Suprapubic skin (tissue), 4 donors: ENCODE measurements at regions not wholly inside any gene's neighbourhood (a gene's known extent, or its start where the extent isn't known, plus 50 kb on each side); places are given as distances from the start of the nearest gene placed in this dataset.

ENCODE experiments used
- DNase-seq, 2 donors: peaks; one replicate each; pipeline ENCODE4 v3.0.0-alpha.2; 2019; ENCODE audit warnings: low spot score in 2 of 2
- H3K27ac ChIP-seq: fragments of 200-600 bp; sonication (generic); one replicate; pipeline ENCODE4 v1.5.1; 2019
- H3K27me3 ChIP-seq: fragments of 200-600 bp; sonication (generic); one replicate; pipeline ENCODE4 v1.5.1; 2019
- H3K36me3 ChIP-seq: fragments of 200-600 bp; sonication (generic); one replicate; pipeline ENCODE4 v1.5.1; 2019
- H3K4me1 ChIP-seq: fragments of 200-600 bp; sonication (generic); one replicate; pipeline ENCODE4 v1.5.1; 2019
- H3K4me3 ChIP-seq: fragments of 200-600 bp; sonication (generic); one replicate; pipeline ENCODE4 v1.5.1; 2019; ENCODE audit warnings: mild to moderate bottlenecking
- H3K9me3 ChIP-seq: fragments of 200-600 bp; sonication (generic); one replicate; pipeline ENCODE4 v1.5.1; 2019
- EP300 ChIP-seq: sonication (generic); formaldehyde crosslinking; IDR thresholded peaks from one replicate; pipeline ENCODE4 v1.6.1; 2017; ENCODE audit warnings: antibody characterized with exemption
- POLR2A ChIP-seq, 2 donors: fragments of 450-650 bp; IDR thresholded peaks; one replicate each; pipeline ENCODE4 v1.6.1; 2017; ENCODE audit warnings: antibody characterized with exemption in 2 of 2, mild to moderate bottlenecking in 2 of 2, moderate library complexity in 2 of 2
- POLR2AphosphoS5 ChIP-seq, 3 donors: sonication (generic); formaldehyde crosslinking; IDR thresholded peaks; one replicate each; pipeline ENCODE4 v1.6.1; 2017; ENCODE audit warnings: antibody characterized with exemption in 3 of 3
- WGBS: methylation state at CpG from one replicate; pipeline ENCODE4 v1.1.5; 2018; 5-methylcytosine and 5-hydroxymethylcytosine counted together
- TF ChIP-seq, protein P1 (sequence below), 2 donors: fragments of 200-600 bp in 1 of 2; fragments of 450-650 bp in 1 of 2; sonication (generic) in 1 of 2; IDR thresholded peaks; one replicate each; pipeline ENCODE4 v1.5.1; 2016 to 2019; ENCODE audit warnings: antibody characterized with exemption in 2 of 2, mild to moderate bottlenecking in 1 of 2, moderate library complexity in 1 of 2

- TF ChIP-seq, protein P1, sequence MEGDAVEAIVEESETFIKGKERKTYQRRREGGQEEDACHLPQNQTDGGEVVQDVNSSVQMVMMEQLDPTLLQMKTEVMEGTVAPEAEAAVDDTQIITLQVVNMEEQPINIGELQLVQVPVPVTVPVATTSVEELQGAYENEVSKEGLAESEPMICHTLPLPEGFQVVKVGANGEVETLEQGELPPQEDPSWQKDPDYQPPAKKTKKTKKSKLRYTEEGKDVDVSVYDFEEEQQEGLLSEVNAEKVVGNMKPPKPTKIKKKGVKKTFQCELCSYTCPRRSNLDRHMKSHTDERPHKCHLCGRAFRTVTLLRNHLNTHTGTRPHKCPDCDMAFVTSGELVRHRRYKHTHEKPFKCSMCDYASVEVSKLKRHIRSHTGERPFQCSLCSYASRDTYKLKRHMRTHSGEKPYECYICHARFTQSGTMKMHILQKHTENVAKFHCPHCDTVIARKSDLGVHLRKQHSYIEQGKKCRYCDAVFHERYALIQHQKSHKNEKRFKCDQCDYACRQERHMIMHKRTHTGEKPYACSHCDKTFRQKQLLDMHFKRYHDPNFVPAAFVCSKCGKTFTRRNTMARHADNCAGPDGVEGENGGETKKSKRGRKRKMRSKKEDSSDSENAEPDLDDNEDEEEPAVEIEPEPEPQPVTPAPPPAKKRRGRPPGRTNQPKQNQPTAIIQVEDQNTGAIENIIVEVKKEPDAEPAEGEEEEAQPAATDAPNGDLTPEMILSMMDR (IDR thresholded peaks at IDR 0.05) = no peak
- TF ChIP-seq POLR2AphosphoS5 (IDR thresholded peaks at IDR 0.05) (no peak), POLR2A (IDR thresholded peaks at IDR 0.05) (no peak)
- Histone ChIP-seq H3K27me3 (no peaks in the 10 kb centered on the region), H3K9me3 (no peaks in the 10 kb centered on the region), H3K4me1 (peaks cover 13% of the 10 kb centered on the region), H3K36me3 (no peaks in the 10 kb centered on the region), H3K4me3 (no peak overlapping the region), H3K27ac (no peak overlapping the region)
- 96% methylated on average over 3 of the region's 3 CpGs for WGBS
- DNase-seq = no peak
Observed at GRCh38 chr16:80033783-80034468, 433.4 kb upstream of the MAF start.

DNA sequence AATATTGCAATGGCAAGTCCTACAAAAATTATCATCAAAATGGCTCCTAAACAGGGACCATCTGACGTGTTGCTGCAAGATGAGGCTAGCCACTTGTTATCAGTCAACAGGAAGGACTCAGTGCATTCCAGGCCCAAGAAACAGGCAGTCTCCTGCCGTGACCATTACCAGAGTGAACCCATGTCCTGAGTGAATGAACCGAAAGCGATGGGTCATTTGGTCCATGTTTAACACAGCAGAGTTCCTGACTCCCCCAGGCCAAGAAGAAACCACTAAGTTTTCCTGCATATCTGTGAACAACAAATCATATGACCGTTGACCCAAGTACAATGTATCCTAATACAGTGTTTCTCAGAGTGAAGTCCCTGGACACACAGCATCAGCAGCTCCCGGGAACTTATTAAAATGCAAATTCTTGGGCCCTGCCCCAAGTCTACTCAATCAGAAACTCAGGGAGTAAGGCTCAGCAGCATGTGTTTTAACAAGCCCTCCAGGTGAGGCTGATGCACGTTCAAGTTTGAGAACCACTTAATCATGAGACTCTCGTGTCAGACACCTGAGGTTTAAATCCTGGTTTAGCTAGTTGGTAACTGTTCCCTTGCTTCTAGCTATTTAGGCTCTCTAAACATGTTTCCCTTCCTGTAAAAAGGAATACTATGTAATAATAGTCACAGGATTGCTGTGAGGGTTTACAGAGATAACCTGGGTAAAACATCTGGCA, 429.4 kb upstream of the MAF start:
- Histone ChIP-seq H3K27ac (no peak overlapping the region), H3K36me3 (no peaks in the 10 kb centered on the region), H3K9me3 (no peaks in the 10 kb centered on the region), H3K27me3 (no peaks in the 10 kb centered on the region), H3K4me3 (no peak overlapping the region), H3K4me1 (peaks cover 30% of the 10 kb centered on the region)
- WGBS = 75% methylated on average over 8 of the region's 8 CpGs
- TF ChIP-seq POLR2AphosphoS5 (IDR thresholded peaks at IDR 0.05) (no peak), EP300 (no peak)
- DNase-seq = no peak

DNA sequence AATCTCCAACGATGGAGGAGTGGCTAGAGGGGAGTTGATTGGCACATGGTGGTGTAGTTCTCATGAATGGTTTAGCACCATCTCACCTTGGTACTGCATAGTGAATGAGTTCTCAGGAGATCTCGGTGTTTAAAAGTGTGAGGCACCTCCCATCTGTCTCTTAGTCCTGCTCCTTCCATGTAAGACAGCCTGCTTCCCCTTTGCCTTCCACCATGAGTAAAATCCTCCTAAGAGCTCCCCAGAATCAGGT, 428.8 kb upstream of the MAF start:
- no peak overlapping the region for H3K27ac ChIP-seq
- H3K36me3 ChIP-seq = no peaks in the 10 kb centered on the region
- H3K4me3 ChIP-seq = no peak overlapping the region
- H3K27me3 ChIP-seq = no peaks in the 10 kb centered on the region
- 79% methylated on average over 2 of the region's 2 CpGs for WGBS
- TF ChIP-seq, protein P1 (IDR thresholded peaks at IDR 0.05) = no peak
- TF ChIP-seq EP300 (no peak), POLR2AphosphoS5 (IDR thresholded peaks at IDR 0.05) (no peak), POLR2A (IDR thresholded peaks at IDR 0.05) (no peak)
- DNase-seq = no peak
- no peaks in the 10 kb centered on the region for H3K9me3 ChIP-seq
- H3K4me1 ChIP-seq = peaks cover 30% of the 10 kb centered on the region

DNA sequence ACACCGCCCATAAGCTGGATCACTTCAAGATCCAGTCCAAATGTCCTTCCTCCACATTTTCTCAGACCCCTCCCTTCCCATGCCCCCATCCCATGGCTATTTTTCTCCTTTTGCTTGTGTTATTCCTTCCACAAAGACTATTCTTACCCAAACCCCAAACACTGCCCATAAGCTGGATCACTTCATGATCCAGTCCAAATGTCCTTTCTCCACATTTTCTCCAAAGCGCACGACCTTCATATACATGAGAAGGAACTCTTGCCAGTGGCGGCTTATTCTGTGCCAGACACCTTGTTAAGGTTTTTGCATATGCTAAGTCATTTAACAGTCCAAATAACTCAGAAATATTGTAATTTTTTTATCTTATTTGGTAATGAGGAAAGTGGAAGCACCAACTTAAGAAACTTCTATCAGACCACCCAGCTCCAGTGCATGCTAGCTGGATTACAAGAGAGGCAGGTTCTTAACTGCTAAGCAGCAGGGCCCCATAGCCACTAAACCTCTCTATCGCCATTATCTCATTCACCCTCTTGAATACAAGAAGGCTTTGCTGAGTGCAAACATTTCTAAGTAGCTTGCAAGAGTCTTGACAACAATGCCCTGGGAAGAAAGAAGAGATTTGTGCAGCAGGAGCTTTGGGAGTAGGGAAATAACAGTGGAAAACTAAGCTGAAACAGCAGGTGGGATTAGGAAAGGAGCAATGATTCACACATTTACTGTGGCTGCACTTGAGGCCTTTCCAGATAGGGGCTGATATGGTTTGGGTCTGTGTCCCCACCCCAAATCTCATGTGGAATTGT, 428.2 kb upstream of the MAF start:
- Histone ChIP-seq H3K27me3 (no peaks in the 10 kb centered on the region), H3K36me3 (no peaks in the 10 kb centered on the region), H3K27ac (no peak overlapping the region), H3K4me3 (no peak overlapping the region), H3K4me1 (peaks cover 30% of the 10 kb centered on the region), H3K9me3 (no peaks in the 10 kb centered on the region)
- 93% methylated on average over 5 of the region's 5 CpGs for WGBS
- TF ChIP-seq POLR2AphosphoS5 (IDR thresholded peaks at IDR 0.05) = no peak
- DNase-seq = no peak

DNA sequence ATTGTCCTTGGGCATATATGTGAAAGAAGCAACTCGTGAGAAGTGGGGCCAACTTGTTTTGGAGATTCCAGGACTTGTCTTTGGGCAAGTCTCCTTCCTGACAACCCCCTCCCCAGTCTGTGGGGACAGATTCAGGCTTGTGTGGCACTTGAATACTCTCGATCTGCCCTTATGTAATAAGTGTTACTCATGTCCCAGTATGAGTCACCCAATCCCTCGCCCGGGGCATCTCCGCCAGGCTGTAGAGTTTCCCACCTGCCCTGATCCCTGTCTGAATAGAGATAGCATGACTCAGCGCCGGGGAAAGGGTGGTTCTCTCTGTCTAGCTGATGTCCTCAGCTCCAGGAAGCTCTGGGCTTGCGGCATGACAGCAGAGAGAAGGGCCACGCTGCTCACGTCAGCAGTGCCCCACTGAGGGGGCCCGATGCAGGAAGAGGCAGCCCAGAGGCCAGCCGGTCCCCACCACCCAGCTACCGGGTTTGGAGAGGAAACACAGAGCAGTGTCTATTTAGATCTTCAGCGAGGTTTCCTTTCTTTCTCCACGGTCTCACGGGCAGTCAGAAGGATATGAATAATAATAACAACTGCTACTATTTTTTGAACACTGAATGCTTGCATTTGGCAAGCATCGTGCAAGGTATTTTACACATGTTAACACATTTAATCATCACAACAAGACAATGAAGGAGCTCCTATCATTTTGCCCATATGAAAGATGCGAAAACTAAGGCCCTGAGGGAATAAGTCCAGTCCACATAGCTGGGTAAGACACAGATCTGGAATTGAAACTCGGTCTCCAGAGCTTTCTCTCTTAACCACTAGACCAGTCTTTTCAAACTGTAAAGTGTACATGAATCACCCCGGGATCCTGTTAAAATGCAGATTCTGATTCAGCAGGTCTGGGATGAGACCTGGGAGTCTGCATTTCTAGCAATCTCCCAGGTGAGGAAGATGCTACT, 426.7 kb upstream of the MAF start:
- TF ChIP-seq POLR2AphosphoS5 (IDR thresholded peaks at IDR 0.05) = peak in 1 of 3 donors; percentile 64
- TF ChIP-seq, protein P1 (IDR thresholded peaks at IDR 0.05) = no peak
- peaks cover 30% of the 10 kb centered on the region for H3K4me1 ChIP-seq
- no peaks in the 10 kb centered on the region for H3K27me3 ChIP-seq
- H3K36me3 ChIP-seq = no peaks in the 10 kb centered on the region
- DNase-seq = peak; percentile 84 to 88
- H3K4me3 ChIP-seq = peak overlapping the region; percentile 8
- no peaks in the 10 kb centered on the region for H3K9me3 ChIP-seq
- 25% methylated on average over 20 of the region's 20 CpGs for WGBS
- peak overlapping the region; percentile 42 for H3K27ac ChIP-seq
